Ovary (tissue), 3 donors: ENCODE measurements at regions not wholly inside any gene's neighbourhood (a gene's known extent, or its start where the extent isn't known, plus 50 kb on each side); places are given as distances from the start of the nearest gene placed in this dataset.

ENCODE experiments used
- CTCF ChIP-seq, 3 donors: fragments of 450-650 bp in 2 of 3; fragments of 200-600 bp in 1 of 3; IDR thresholded peaks; one replicate each; pipeline versions ENCODE4 v1.5.1 to v1.8.0; 2016 to 2022; ENCODE audit warnings: antibody characterized with exemption in 3 of 3, mild to moderate bottlenecking in 1 of 3
- EP300 ChIP-seq: sonication (generic); formaldehyde crosslinking; IDR thresholded peaks from one replicate; pipeline ENCODE4 v1.6.1; 2017; ENCODE audit warnings: antibody characterized with exemption
- POLR2A ChIP-seq: fragments of 450-650 bp; IDR thresholded peaks from one replicate; pipeline ENCODE4 v1.6.1; 2017; ENCODE audit warnings: antibody characterized with exemption, mild to moderate bottlenecking, moderate library complexity
- donor health status: DM: no; HTN: no; CAD: no.

GRCh38 chr13:104011505-104012241 lies 945.5 kb upstream of the SLC10A2 start:
- no peak for TF ChIP-seq CTCF (IDR thresholded peaks at IDR 0.05)
- no peak for TF ChIP-seq EP300
- no peak for TF ChIP-seq POLR2A
